C4-2B (cell line): ENCODE measurements at regions not wholly inside any gene's neighbourhood (a gene's known extent, or its start where the extent isn't known, plus 50 kb on each side); places are given as distances from the start of the nearest gene placed in this dataset.

Source experiments
- CTCF ChIP-seq: fragments of 450-650 bp; conservative IDR thresholded peaks from 2 replicates; pipeline ENCODE4 v1.5.1; 2017; ENCODE audit warnings: mild to moderate bottlenecking
- ZFX ChIP-seq: fragments of 450-650 bp; IDR thresholded peaks from 2 replicates; pipeline ENCODE4 v1.6.1; 2017

- TF ChIP-seq CTCF: no peak
- TF ChIP-seq ZFX: no peak
Measured at GRCh38 chr10:71070741-71071140, 141.6 kb upstream of the UNC5B start.
